SK-N-SH treated with all-trans-retinoic acid at 6 μM for 48 hours (cell line): ENCODE measurements at regions not wholly inside any gene's neighbourhood (a gene's known extent, or its start where the extent isn't known, plus 50 kb on each side); places are given as distances from the start of the nearest gene placed in this dataset.

Experiments
- ATAC-seq: fragments of 200-7000 bp; cut with Tn5 transposase; 3 replicates; pipeline ENCODE4 v1.9.1; 2020; ENCODE audit warnings: mild to moderate bottlenecking, moderate library complexity
- ARNTL ChIP-seq: fragments of 450-650 bp; formaldehyde crosslinking; IDR thresholded peaks from 2 replicates; pipeline ENCODE4 v1.5.0; 2020; ENCODE audit warnings: low read depth, mild to moderate bottlenecking, moderate library complexity, borderline replicate concordance
- BACH2 ChIP-seq: fragments of 250-450 bp; sonication (Bioruptor Pico); IDR thresholded peaks from 2 replicates; pipeline ENCODE4 v1.9.0; 2021; ENCODE audit warnings: mild to moderate bottlenecking, borderline replicate concordance
- CREB5 ChIP-seq: fragments of 250-450 bp; sonication (Bioruptor Pico); IDR thresholded peaks from 2 replicates; pipeline ENCODE4 v1.5.1; 2020; ENCODE audit warnings: low read depth, mild to moderate bottlenecking, moderate library complexity
- CSDC2 ChIP-seq: fragments of 250-450 bp; sonication (Bioruptor Pico); IDR thresholded peaks from 2 replicates; pipeline ENCODE4 v1.5.0; 2020; ENCODE audit warnings: mild to moderate bottlenecking, moderate library complexity
- ESRRG ChIP-seq: fragments of 250-450 bp; sonication (Bioruptor Pico); IDR thresholded peaks from 2 replicates; pipeline ENCODE4 v1.6.1; 2021; ENCODE audit warnings: mild to moderate bottlenecking
- GLIS3 ChIP-seq: fragments of 250-450 bp; sonication (Bioruptor Pico); IDR thresholded peaks from 2 replicates; pipeline ENCODE4 v1.5.0; 2020; ENCODE audit warnings: mild to moderate bottlenecking, moderate library complexity
- ISL1 ChIP-seq: fragments of 250-450 bp; sonication (Bioruptor Pico); IDR thresholded peaks from 2 replicates; pipeline ENCODE4 v2.1.2; 2022; ENCODE audit warnings: mild to moderate bottlenecking, moderate library complexity
- OSR1 ChIP-seq: fragments of 250-450 bp; sonication (Bioruptor Pico); IDR thresholded peaks from 2 replicates; pipeline ENCODE4 v1.8.0; 2022; ENCODE audit warnings: moderate library complexity, mild to moderate bottlenecking, inconsistent platforms
- RARB ChIP-seq: fragments of 250-450 bp; sonication (Bioruptor Pico); IDR thresholded peaks from 2 replicates; pipeline ENCODE4 v1.8.0; 2021; ENCODE audit warnings: mild to moderate bottlenecking, moderate library complexity
- SNAI2 ChIP-seq: fragments of 250-450 bp; sonication (Bioruptor Pico); IDR thresholded peaks from 2 replicates; pipeline ENCODE4 v1.5.0; 2020; ENCODE audit warnings: mild to moderate bottlenecking, moderate library complexity
- TCF4 ChIP-seq: fragments of 250-450 bp; sonication (Bioruptor Pico); IDR thresholded peaks from 2 replicates; pipeline ENCODE4 v1.8.0; 2021; ENCODE audit warnings: mild to moderate bottlenecking, moderate library complexity, borderline replicate concordance
- TOX ChIP-seq: fragments of 250-450 bp; sonication (Bioruptor Pico); IDR thresholded peaks from 2 replicates; pipeline ENCODE4 v1.8.0; 2021; ENCODE audit warnings: mild to moderate bottlenecking, moderate library complexity, borderline replicate concordance
- ZC3H10 ChIP-seq: fragments of 250-450 bp; sonication (Bioruptor Pico); IDR thresholded peaks from 2 replicates; pipeline ENCODE4 v1.5.1; 2021; ENCODE audit warnings: mild to moderate bottlenecking, moderate library complexity
- ZFP3 ChIP-seq: fragments of 250-450 bp; sonication (Bioruptor Pico); IDR thresholded peaks from 2 replicates; pipeline ENCODE4 v1.5.0; 2020; ENCODE audit warnings: mild to moderate bottlenecking, moderate library complexity
- ZFP30 ChIP-seq: fragments of 450-650 bp; formaldehyde crosslinking; IDR thresholded peaks from 2 replicates; pipeline ENCODE4 v1.5.0; 2022; ENCODE audit warnings: mild to moderate bottlenecking, moderate library complexity
- ZNF565 ChIP-seq: fragments of 450-650 bp; formaldehyde crosslinking; conservative IDR thresholded peaks from 2 replicates; pipeline ENCODE4 v1.5.0; 2020; ENCODE audit warnings: low read depth, mild to moderate bottlenecking, moderate library complexity
- ZNF70 ChIP-seq: fragments of 450-650 bp; formaldehyde crosslinking; IDR thresholded peaks from 2 replicates; pipeline ENCODE4 v1.5.0; 2020; ENCODE audit warnings: mild to moderate bottlenecking, moderate library complexity
- ZNF8 ChIP-seq: fragments of 450-650 bp; formaldehyde crosslinking; IDR thresholded peaks from 2 replicates; pipeline ENCODE4 v1.5.0; 2020; ENCODE audit warnings: mild to moderate bottlenecking, moderate library complexity
- TF ChIP-seq, protein P1 (sequence below): fragments of 250-450 bp; sonication (Bioruptor Pico); IDR thresholded peaks from 2 replicates; pipeline ENCODE4 v1.5.1; 2021; ENCODE audit warnings: mild to moderate bottlenecking, moderate library complexity
- TF ChIP-seq, protein P2 (sequence below): fragments of 250-450 bp; sonication (Bioruptor Pico); IDR thresholded peaks from 2 replicates; pipeline ENCODE4 v1.8.0; 2020; ENCODE audit warnings: mild to moderate bottlenecking, moderate library complexity, borderline replicate concordance
- TF ChIP-seq, protein P3 (sequence below): fragments of 250-450 bp; sonication (Bioruptor Pico); IDR thresholded peaks from 2 replicates; pipeline ENCODE4 v1.8.0; 2021; ENCODE audit warnings: low read depth, mild to moderate bottlenecking, moderate library complexity, borderline replicate concordance

GRCh38 chr2:182616471-182617393 lies 99.3 kb upstream of the DNAJC10 start:
- TF ChIP-seq SNAI2 (peak; percentile 26; the same call in 1 of the 2 replicates), ZFP3 (CRISPR knock-in tag) (0 out of 2 replicates have a peak, but pooled peaks have one; percentile 21), ZNF70 (no peak), ISL1 (CRISPR knock-in tag) (peak; percentile 77), ZFP30 (CRISPR knock-in tag) (no peak)
- ATAC-seq = peak; percentile 51

DNA sequence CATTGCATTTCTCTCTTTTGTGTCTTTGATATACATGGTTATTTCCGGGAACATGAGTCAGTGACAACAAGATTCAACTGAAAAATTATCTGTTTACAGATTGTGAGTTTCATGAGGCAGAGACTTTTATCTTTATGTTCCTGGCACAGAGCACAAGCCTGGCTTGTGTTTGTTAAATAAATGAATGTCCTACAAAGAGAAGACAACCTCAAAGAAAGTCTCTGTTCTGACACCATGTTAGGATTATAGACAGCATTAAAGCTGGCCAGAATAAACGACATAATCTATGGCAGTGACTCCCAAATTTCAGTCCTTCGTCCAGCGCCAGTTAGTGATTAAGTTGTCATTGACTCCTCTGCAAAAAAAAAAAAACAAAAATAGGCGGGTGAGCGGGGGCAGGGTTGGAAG lies 97.4 kb upstream of the DNAJC10 start:
- ATAC-seq = peak; percentile 67
- TF ChIP-seq SNAI2 = no peak
- 0 out of 2 replicates have a peak, but pooled peaks have one; percentile 23 for TF ChIP-seq TOX (CRISPR knock-in tag)
- TF ChIP-seq ISL1 (CRISPR knock-in tag) = 0 out of 2 replicates have a peak, but pooled peaks have one; percentile 15

- no peak for TF ChIP-seq RARB (CRISPR knock-in tag)
- no peak for TF ChIP-seq ZNF565
- no peak for TF ChIP-seq ISL1 (CRISPR knock-in tag)
- TF ChIP-seq CSDC2 = no peak
- no peak for TF ChIP-seq BACH2
- TF ChIP-seq TOX (CRISPR knock-in tag) = no peak
- no peak for TF ChIP-seq TCF4 (CRISPR knock-in tag)
- TF ChIP-seq ZFP3 (CRISPR knock-in tag) = no peak
- TF ChIP-seq, protein P1, sequence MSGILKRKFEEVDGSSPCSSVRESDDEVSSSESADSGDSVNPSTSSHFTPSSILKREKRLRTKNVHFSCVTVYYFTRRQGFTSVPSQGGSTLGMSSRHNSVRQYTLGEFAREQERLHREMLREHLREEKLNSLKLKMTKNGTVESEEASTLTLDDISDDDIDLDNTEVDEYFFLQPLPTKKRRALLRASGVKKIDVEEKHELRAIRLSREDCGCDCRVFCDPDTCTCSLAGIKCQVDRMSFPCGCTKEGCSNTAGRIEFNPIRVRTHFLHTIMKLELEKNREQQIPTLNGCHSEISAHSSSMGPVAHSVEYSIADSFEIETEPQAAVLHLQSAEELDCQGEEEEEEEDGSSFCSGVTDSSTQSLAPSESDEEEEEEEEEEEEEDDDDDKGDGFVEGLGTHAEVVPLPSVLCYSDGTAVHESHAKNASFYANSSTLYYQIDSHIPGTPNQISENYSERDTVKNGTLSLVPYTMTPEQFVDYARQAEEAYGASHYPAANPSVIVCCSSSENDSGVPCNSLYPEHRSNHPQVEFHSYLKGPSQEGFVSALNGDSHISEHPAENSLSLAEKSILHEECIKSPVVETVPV (CRISPR knock-in tag) = no peak
- TF ChIP-seq, protein P2, sequence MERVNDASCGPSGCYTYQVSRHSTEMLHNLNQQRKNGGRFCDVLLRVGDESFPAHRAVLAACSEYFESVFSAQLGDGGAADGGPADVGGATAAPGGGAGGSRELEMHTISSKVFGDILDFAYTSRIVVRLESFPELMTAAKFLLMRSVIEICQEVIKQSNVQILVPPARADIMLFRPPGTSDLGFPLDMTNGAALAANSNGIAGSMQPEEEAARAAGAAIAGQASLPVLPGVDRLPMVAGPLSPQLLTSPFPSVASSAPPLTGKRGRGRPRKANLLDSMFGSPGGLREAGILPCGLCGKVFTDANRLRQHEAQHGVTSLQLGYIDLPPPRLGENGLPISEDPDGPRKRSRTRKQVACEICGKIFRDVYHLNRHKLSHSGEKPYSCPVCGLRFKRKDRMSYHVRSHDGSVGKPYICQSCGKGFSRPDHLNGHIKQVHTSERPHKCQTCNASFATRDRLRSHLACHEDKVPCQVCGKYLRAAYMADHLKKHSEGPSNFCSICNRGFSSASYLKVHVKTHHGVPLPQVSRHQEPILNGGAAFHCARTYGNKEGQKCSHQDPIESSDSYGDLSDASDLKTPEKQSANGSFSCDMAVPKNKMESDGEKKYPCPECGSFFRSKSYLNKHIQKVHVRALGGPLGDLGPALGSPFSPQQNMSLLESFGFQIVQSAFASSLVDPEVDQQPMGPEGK (CRISPR knock-in tag) = no peak
- TF ChIP-seq SNAI2 = no peak
- TF ChIP-seq ARNTL = no peak
- TF ChIP-seq ZFP30 (CRISPR knock-in tag) = no peak
- no peak for TF ChIP-seq ZNF8 (CRISPR knock-in tag)
- no peak for TF ChIP-seq ZC3H10 (CRISPR knock-in tag)
- no peak for TF ChIP-seq ZNF70
- TF ChIP-seq, protein P3, sequence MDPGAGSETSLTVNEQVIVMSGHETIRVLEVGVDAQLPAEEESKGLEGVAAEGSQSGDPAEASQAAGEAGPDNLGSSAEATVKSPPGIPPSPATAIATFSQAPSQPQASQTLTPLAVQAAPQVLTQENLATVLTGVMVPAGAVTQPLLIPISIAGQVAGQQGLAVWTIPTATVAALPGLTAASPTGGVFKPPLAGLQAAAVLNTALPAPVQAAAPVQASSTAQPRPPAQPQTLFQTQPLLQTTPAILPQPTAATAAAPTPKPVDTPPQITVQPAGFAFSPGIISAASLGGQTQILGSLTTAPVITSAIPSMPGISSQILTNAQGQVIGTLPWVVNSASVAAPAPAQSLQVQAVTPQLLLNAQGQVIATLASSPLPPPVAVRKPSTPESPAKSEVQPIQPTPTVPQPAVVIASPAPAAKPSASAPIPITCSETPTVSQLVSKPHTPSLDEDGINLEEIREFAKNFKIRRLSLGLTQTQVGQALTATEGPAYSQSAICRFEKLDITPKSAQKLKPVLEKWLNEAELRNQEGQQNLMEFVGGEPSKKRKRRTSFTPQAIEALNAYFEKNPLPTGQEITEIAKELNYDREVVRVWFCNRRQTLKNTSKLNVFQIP (CRISPR knock-in tag) = no peak
- no peak for TF ChIP-seq OSR1 (CRISPR knock-in tag)
- TF ChIP-seq ESRRG (CRISPR knock-in tag) = no peak
- no peak for TF ChIP-seq CREB5 (CRISPR knock-in tag)
- ATAC-seq = no peak
Measured at GRCh38 chr2:182619276-182619675, 96.8 kb upstream of the DNAJC10 start.

- no peak for ATAC-seq
- TF ChIP-seq, protein P1 (CRISPR knock-in tag) = no peak
- TF ChIP-seq, protein P2 (CRISPR knock-in tag) = no peak
- TF ChIP-seq ZNF70 (no peak), ESRRG (CRISPR knock-in tag) (no peak), ZC3H10 (CRISPR knock-in tag) (no peak), OSR1 (CRISPR knock-in tag) (no peak), CSDC2 (no peak), GLIS3 (CRISPR knock-in tag) (no peak), SNAI2 (no peak), ARNTL (no peak)
Measured at GRCh38 chr2:182621191-182621590, 94.9 kb upstream of the DNAJC10 start.
